Panc1 (cell line): ENCODE measurements at regions not wholly inside any gene's neighbourhood (a gene's known extent, or its start where the extent isn't known, plus 50 kb on each side); places are given as distances from the start of the nearest gene placed in this dataset.

Source experiments
- ATAC-seq: fragments of 200-7000 bp; cut with Tn5 transposase; 2 replicates; pipeline ENCODE4 v1.9.1; 2020; ENCODE audit warnings: mild to moderate bottlenecking, moderate library complexity
- BruUV-seq: library from RNA; stranded (reverse); fragments of 400-500 nt; replicated peaks from 2 replicates; lab custom pipeline; 2021; lab: Mats Ljungman, UMichigan
- CTCF ChIA-PET: fragments of 300-600 bp; sonication (Branson Sonifier 250); formaldehyde crosslinking; loops from one replicate; lab custom pipeline; 2022; ENCODE audit warnings: antibody characterized with exemption; lab: Charles Lee
- POLR2A ChIA-PET: fragments of 300-600 bp; sonication (Branson Sonifier 250); formaldehyde crosslinking; loops from one replicate; lab custom pipeline; 2022; ENCODE audit warnings: antibody characterized with exemption; lab: Charles Lee
- DNase-seq: peaks from one replicate; pipeline ENCODE4 v3.0.0-alpha.2; 2010; ENCODE audit warnings: low read depth, low spot score
- H3K27ac ChIP-seq: 2 replicates; pipeline ENCODE4 v1.5.1; 2011; ENCODE audit warnings: mild to moderate bottlenecking, low read length, inconsistent platforms
- H3K27me3 ChIP-seq: fragments of 200-500 bp; sonication (Bioruptor generic); 2 replicates; pipeline ENCODE4 v1.6.0; 2014; ENCODE audit warnings: low read length, inconsistent platforms; ENCODE audit not compliant: control insufficient read depth, insufficient read depth
- H3K36me3 ChIP-seq: fragments of 200-500 bp; sonication (Bioruptor generic); 2 replicates; pipeline ENCODE4 v1.5.1; 2014; ENCODE audit warnings: inconsistent platforms, mild to moderate bottlenecking, low read length, moderate library complexity; ENCODE audit not compliant: control insufficient read depth, insufficient read depth
- H3K4me1 ChIP-seq: 2 replicates; pipeline ENCODE4 v1.5.1; 2011; ENCODE audit warnings: inconsistent platforms, mild to moderate bottlenecking, low read length, moderate library complexity; ENCODE audit not compliant: control insufficient read depth, insufficient read depth
- H3K4me3 ChIP-seq, 2 experiments: 2 replicates each; pipeline ENCODE4 v1.5.1; 2011 to 2012; ENCODE audit warnings: low read depth in 2 of 2, low read length in 2 of 2, mild to moderate bottlenecking in 2 of 2, inconsistent platforms in 1 of 2, moderate library complexity in 1 of 2
- H3K9me3 ChIP-seq: fragments of 200-500 bp; sonication (Bioruptor generic); 2 replicates; pipeline ENCODE4 v1.5.1; 2014; ENCODE audit warnings: low read depth, mild to moderate bottlenecking, inconsistent platforms, low read length, moderate library complexity; ENCODE audit not compliant: control insufficient read depth, insufficient read depth
- CTCF ChIP-seq: fragments of 450-650 bp; IDR thresholded peaks from 2 replicates; pipeline ENCODE4 v1.5.1; 2017; ENCODE audit warnings: mild to moderate bottlenecking
- POLR2AphosphoS5 ChIP-seq: IDR thresholded peaks from 2 replicates; pipeline ENCODE4 v1.6.1; 2012; ENCODE audit warnings: mild to moderate bottlenecking, low read depth, low read length, moderate library complexity
- REST ChIP-seq, 2 experiments: IDR thresholded peaks; 2 replicates each; pipeline ENCODE4 v1.6.1; 2011 to 2012; ENCODE audit warnings: low read depth in 2 of 2, control low read depth in 1 of 2, low read length in 1 of 2, mild to moderate bottlenecking in 1 of 2, moderate library complexity in 1 of 2; ENCODE audit not compliant: insufficient read depth in 1 of 2
- SIN3A ChIP-seq: IDR thresholded peaks from 2 replicates; pipeline ENCODE4 v1.6.1; 2012; ENCODE audit warnings: low read depth, mild to moderate bottlenecking, low read length, moderate library complexity, borderline replicate concordance; ENCODE audit not compliant: insufficient read depth
- TCF7L2 ChIP-seq: IDR thresholded peaks from 2 replicates; pipeline ENCODE4 v1.6.1; 2011; ENCODE audit warnings: mild to moderate bottlenecking, low read depth, low read length, inconsistent platforms
- in situ Hi-C: cut with HindIII; loops from 2 replicates; pipeline ENCODE4 v1.10.0; 2016; ENCODE audit warnings: low sequenced_read_pairs, low pct_unique_long_range_greater_than_20kb
- intact Hi-C: fragments of 100-400 bp; cut with micrococcal nuclease; formaldehyde crosslinking; loops from one replicate; pipeline ENCODE4 v1.10.0; 2022; ENCODE audit not compliant: unreplicated experiment

GRCh38 chr17:34816848-34817247, 144.4 kb downstream of the CCT6B start:
- Histone ChIP-seq H3K9me3 (no peaks in the 10 kb centered on the region), H3K27ac (no peak overlapping the region), H3K4me3 (no peak overlapping the region), H3K27me3 (no peaks in the 10 kb centered on the region), H3K36me3 (no peaks in the 10 kb centered on the region), H3K4me1 (no peaks in the 10 kb centered on the region)
- ChIA-PET CTCF (no interaction called here), POLR2A (no interaction called here)
- in situ Hi-C loops: no loop called here
- no peak for TF ChIP-seq REST (IDR thresholded peaks at IDR 0.05; ENCODE audit: insufficient read depth in 1 of 2, low read depth in 2 of 2, low read length in 1 of 2)
- no peak for DNase-seq
- BruUV-seq: no TSS peak
- no peak for ATAC-seq
- intact Hi-C loops: no loop called here

GRCh38 chr17:34813290-34813689, 148.0 kb downstream of the CCT6B start:
- H3K4me3 ChIP-seq: no peak overlapping the region
- DNase-seq (no peak), ATAC-seq (no peak)
- in situ Hi-C loops (no loop called here), intact Hi-C loops (no loop called here)
- BruUV-seq: no TSS peak
- H3K27me3 ChIP-seq: no peaks in the 10 kb centered on the region
- TF ChIP-seq SIN3A (no peak), TCF7L2 (no peak), CTCF (no peak), POLR2AphosphoS5 (no peak), REST (IDR thresholded peaks at IDR 0.05; ENCODE audit: insufficient read depth in 1 of 2, low read depth in 2 of 2, low read length in 1 of 2) (no peak)
- no peak overlapping the region for H3K27ac ChIP-seq
- CTCF ChIA-PET: no interaction called here
- POLR2A ChIA-PET: no interaction called here
- H3K9me3 ChIP-seq: no peaks in the 10 kb centered on the region
- H3K4me1 ChIP-seq: no peaks in the 10 kb centered on the region
- H3K36me3 ChIP-seq: no peaks in the 10 kb centered on the region
